Right lobe of liver (tissue), 6 donors: ENCODE measurements at regions not wholly inside any gene's neighbourhood (a gene's known extent, or its start where the extent isn't known, plus 50 kb on each side); places are given as distances from the start of the nearest gene placed in this dataset.

Experiments used
- ATAC-seq, 4 donors: fragments of 200-7000 bp; cut with Tn5 transposase; one replicate each; pipeline ENCODE4 v1.9.1; 2020; ENCODE audit warnings: mild to moderate bottlenecking in 4 of 4, moderate library complexity in 4 of 4
- DNase-seq, 3 donors: peaks; one replicate each; pipeline ENCODE4 v3.0.0-alpha.2; 2020
- H3K27ac ChIP-seq, 3 donors: fragments of 200-600 bp; one replicate each; pipeline ENCODE4 v1.8.0; 2022
- H3K27me3 ChIP-seq, 2 donors: fragments of 200-600 bp; one replicate each; pipeline ENCODE4 v1.8.0; 2022
- H3K36me3 ChIP-seq, 4 donors: fragments of 200-600 bp; sonication (generic) in 1 of 4; one replicate each; pipeline versions ENCODE4 v1.5.1 to v1.8.0; 2017 to 2022; ENCODE audit warnings: control low read depth in 1 of 4
- H3K4me1 ChIP-seq, 4 donors: fragments of 200-600 bp; sonication (generic) in 1 of 4; one replicate each; pipeline versions ENCODE4 v1.5.1 to v1.8.0; 2017 to 2022; ENCODE audit warnings: control low read depth in 1 of 4
- H3K4me3 ChIP-seq, 3 donors: fragments of 200-600 bp; one replicate each; pipeline ENCODE4 v1.8.0; 2022
- H3K9me3 ChIP-seq, 4 donors: fragments of 200-600 bp; sonication (generic) in 1 of 4; one replicate each; pipeline versions ENCODE4 v1.5.1 to v1.8.0; 2017 to 2022; ENCODE audit warnings: control low read depth in 1 of 4
- CTCF ChIP-seq, 4 donors: fragments of 200-600 bp in 3 of 4; fragments of 450-650 bp in 1 of 4; IDR thresholded peaks; one replicate each; pipeline versions ENCODE4 v1.5.1 to v1.8.0; 2016 to 2022; ENCODE audit warnings: antibody characterized with exemption in 4 of 4, mild to moderate bottlenecking in 2 of 4
- POLR2A ChIP-seq: fragments of 450-650 bp; IDR thresholded peaks from one replicate; pipeline ENCODE4 v1.6.1; 2017; ENCODE audit warnings: antibody characterized with exemption, mild to moderate bottlenecking
- whole genome bisulfite sequencing: methylation state at CpG from one replicate; pipeline ENCODE4 v1.1.6; 2018; ENCODE audit warnings: low coverage, low lambda C conversion rate; ENCODE audit not compliant: insufficient coverage; ENCODE audit errors: missing lambda C conversion rate; 5-methylcytosine and 5-hydroxymethylcytosine counted together
- intact Hi-C, 2 donors: fragments of 100-400 bp; cut with DNase I; formaldehyde crosslinking; loops; one replicate each; pipeline versions ENCODE4 v1.11.2 to v1.14.1; 2022
- donor health status: DM: no; HTN: yes; CAD: no.
- donor health status: DM: no; HTN: no; CAD: no.
- donor health status: DM: no; HTN: no; CAD: no.
- donor health status: DM: no; HTN: yes; CAD: no.
- donor health status: DM: no; HTN: yes; CAD: no.

GRCh38 chr6:144710207-144710606 is 425.1 kb downstream of the UTRN start:
- TF ChIP-seq POLR2A = no peak
- no peak for TF ChIP-seq CTCF (IDR thresholded peaks at IDR 0.05)
- Histone ChIP-seq H3K27me3 (no peaks in the 10 kb centered on the region), H3K4me1 (no peaks in the 10 kb centered on the region), H3K9me3 (no peaks in the 10 kb centered on the region), H3K4me3 (no peak overlapping the region), H3K36me3 (no peaks in the 10 kb centered on the region), H3K27ac (no peak overlapping the region)
- ATAC-seq (no peak), DNase-seq (no peak)
- intact Hi-C loops = no loop called here
- WGBS = 94% methylated on average over 3 of the region's 3 CpGs

DNA sequence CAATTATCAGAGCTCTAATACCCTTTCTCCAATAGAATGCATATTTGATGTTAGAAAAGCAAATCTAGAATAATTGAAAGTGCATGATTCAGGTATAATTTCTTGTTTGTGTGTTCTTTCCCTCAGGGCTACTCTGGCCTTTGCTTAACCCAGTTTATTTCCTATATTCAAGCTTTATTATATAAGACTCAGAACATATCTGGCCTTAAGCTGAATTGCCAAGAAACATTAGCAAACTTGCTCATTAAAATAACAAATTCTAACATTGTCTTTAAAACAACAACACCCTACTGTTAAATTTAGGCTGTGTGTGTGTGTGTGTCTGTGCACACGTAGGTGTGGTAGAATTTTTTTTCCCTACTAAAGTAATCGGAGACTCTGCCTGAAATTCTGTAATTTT is 426.5 kb downstream of the UTRN start:
- H3K4me3 ChIP-seq = no peak overlapping the region
- H3K9me3 ChIP-seq = no peaks in the 10 kb centered on the region
- 96% methylated on average over 2 of the region's 2 CpGs for WGBS
- no peaks in the 10 kb centered on the region for H3K36me3 ChIP-seq
- no peak for ATAC-seq
- no peak for TF ChIP-seq CTCF (IDR thresholded peaks at IDR 0.05)
- TF ChIP-seq POLR2A = no peak
- intact Hi-C loops = no loop called here
- DNase-seq = no peak
- no peaks in the 10 kb centered on the region for H3K4me1 ChIP-seq
- no peak overlapping the region for H3K27ac ChIP-seq
- no peaks in the 10 kb centered on the region for H3K27me3 ChIP-seq

GRCh38 chr6:144712541-144712940 is 427.4 kb downstream of the UTRN start:
- no peak overlapping the region for H3K4me3 ChIP-seq
- intact Hi-C loops = no loop called here
- no peaks in the 10 kb centered on the region for H3K4me1 ChIP-seq
- H3K9me3 ChIP-seq = no peaks in the 10 kb centered on the region
- H3K27me3 ChIP-seq = no peaks in the 10 kb centered on the region
- WGBS = 89% methylated on average over 1 of the region's 1 CpG
- H3K36me3 ChIP-seq = no peaks in the 10 kb centered on the region
- no peak for ATAC-seq
- TF ChIP-seq POLR2A (no peak), CTCF (IDR thresholded peaks at IDR 0.05) (no peak)
- H3K27ac ChIP-seq = no peak overlapping the region
- no peak for DNase-seq

GRCh38 chr6:144714021-144714712 is 429.0 kb downstream of the UTRN start:
- 88% methylated on average over 1 of the region's 2 CpGs for WGBS
- Histone ChIP-seq H3K27ac (no peak overlapping the region), H3K9me3 (no peaks in the 10 kb centered on the region), H3K4me3 (no peak overlapping the region), H3K27me3 (no peaks in the 10 kb centered on the region), H3K36me3 (no peaks in the 10 kb centered on the region), H3K4me1 (no peaks in the 10 kb centered on the region)
- intact Hi-C loops = no loop called here
- ATAC-seq (no peak), DNase-seq (no peak)
- TF ChIP-seq CTCF (IDR thresholded peaks at IDR 0.05) (no peak), POLR2A (no peak)

GRCh38 chr6:144715344-144715743 is 430.2 kb downstream of the UTRN start:
- H3K4me3 ChIP-seq = no peak overlapping the region
- 95% methylated on average over 2 of the region's 2 CpGs for WGBS
- H3K36me3 ChIP-seq = peaks cover 0 to 2% (median 0%) of the 10 kb centered on the region in 4 donors
- TF ChIP-seq CTCF (IDR thresholded peaks at IDR 0.05) (no peak), POLR2A (no peak)
- DNase-seq (no peak), ATAC-seq (no peak)
- H3K27me3 ChIP-seq = no peaks in the 10 kb centered on the region
- no peak overlapping the region for H3K27ac ChIP-seq
- H3K4me1 ChIP-seq = no peaks in the 10 kb centered on the region
- H3K9me3 ChIP-seq = no peaks in the 10 kb centered on the region
- intact Hi-C loops = no loop called here
